ENCODE measurements at regions not wholly inside any gene's neighbourhood (a gene's known extent, or its start where the extent isn't known, plus 50 kb on each side); places are given as distances from the start of the nearest gene placed in this dataset.
A peak's percentile ranks its signal among the peaks of the same experiment; 100 is the strongest.
"Not testable (repeated sequence)": the region's sequence is repeated elsewhere in the genome, so short reads cannot be mapped to it uniquely, and the experiment has no call there.

- Histone ChIP-seq H3K27ac (ENCODE audit: low read length, poor library complexity, severe bottlenecking) (no peak overlapping the region), H3K9me3 (ENCODE audit: control insufficient read depth, low read length) (peaks cover 7% of the 10 kb centered on the region), H3K36me3 (ENCODE audit: control insufficient read depth in 1 of 2, insufficient read depth in 2 of 2, low read depth in 1 of 2, low read length in 2 of 2) (no peaks in the 10 kb centered on the region), H4K91ac (ENCODE audit: low read length) (no peak overlapping the region), H3K23ac (ENCODE audit: low read length in 2 of 2) (no peak overlapping the region), H2AK5ac (ENCODE audit: low read length, severe bottlenecking) (no peak overlapping the region), H3K9ac (ENCODE audit: low read length) (no peak overlapping the region), H3K4ac (ENCODE audit: low read depth in 1 of 2, low read length in 2 of 2) (no peak overlapping the region), H2BK120ac (ENCODE audit: low read depth, low read length) (no peak overlapping the region), H3K27me3 (ENCODE audit: control insufficient read depth in 1 of 2, insufficient read depth in 1 of 2, low read length in 2 of 2) (no peaks in the 10 kb centered on the region), H2AFZ (ENCODE audit: low read depth, low read length) (no peak overlapping the region), H2BK15ac (ENCODE audit: low read depth, poor library complexity, severe bottlenecking) (no peak overlapping the region), H3K79me1 (replicated peaks; ENCODE audit: low read length, poor library complexity, severe bottlenecking) (no peaks in the 10 kb centered on the region), H3K4me1 (ENCODE audit: control insufficient read depth, insufficient read depth, low read depth, low read length) (no peaks in the 10 kb centered on the region), H4K8ac (ENCODE audit: low read length) (no peak overlapping the region), H2BK5ac (ENCODE audit: low read depth, low read length, poor library complexity, severe bottlenecking) (no peak overlapping the region), H3K18ac (ENCODE audit: low read depth in 1 of 2, low read length in 2 of 2) (no peak overlapping the region), H3K14ac (ENCODE audit: low read length in 2 of 2) (no peak overlapping the region), H3K4me3 (ENCODE audit: insufficient read depth in 1 of 2, low read depth in 1 of 2, low read length in 2 of 2) (no peak overlapping the region), H3K4me2 (ENCODE audit: low read length, poor library complexity, severe bottlenecking) (no peak overlapping the region), H2BK12ac (ENCODE audit: low read length in 2 of 2) (no peak overlapping the region)
- WGBS = 87% methylated on average over 9 of the region's 9 CpGs
- DNase-seq = no peak
Observed at GRCh38 chr5:102099766-102100331, 196.2 kb downstream of the SLCO4C1 start.

DNA sequence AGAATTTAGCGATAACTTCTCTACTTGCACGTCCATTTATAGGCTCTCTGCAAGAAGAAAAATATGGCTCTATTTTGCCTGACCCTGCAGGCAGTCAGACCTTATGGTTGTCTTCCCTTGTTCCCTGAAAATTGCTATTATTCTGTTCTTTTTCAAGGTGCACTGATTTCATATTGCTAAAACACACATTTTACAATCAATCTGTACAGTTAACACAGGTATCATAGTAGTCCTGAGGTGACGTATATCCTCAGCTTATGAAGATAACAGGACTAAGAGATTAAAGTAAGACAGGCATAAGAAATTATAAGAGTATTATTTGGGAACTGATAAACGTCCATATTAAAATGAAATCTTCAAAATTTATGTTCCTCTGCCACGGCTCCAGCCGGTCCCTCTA lies 197.0 kb downstream of the SLCO4C1 start:
- H3K4me1 ChIP-seq (ENCODE audit: control insufficient read depth, insufficient read depth, low read depth, low read length); H3K14ac ChIP-seq (ENCODE audit: low read length in 2 of 2); H3K18ac ChIP-seq (ENCODE audit: low read depth in 1 of 2, low read length in 2 of 2); H3K4ac ChIP-seq (ENCODE audit: low read depth in 1 of 2, low read length in 2 of 2); H3K23ac ChIP-seq (ENCODE audit: low read length in 2 of 2); H4K91ac ChIP-seq (ENCODE audit: low read length); H2AK5ac ChIP-seq (ENCODE audit: low read length, severe bottlenecking); H3K79me1 ChIP-seq (replicated peaks; ENCODE audit: low read length, poor library complexity, severe bottlenecking); H3K4me3 ChIP-seq (ENCODE audit: insufficient read depth in 1 of 2, low read depth in 1 of 2, low read length in 2 of 2); H3K9me3 ChIP-seq (ENCODE audit: control insufficient read depth, low read length); H3K36me3 ChIP-seq (ENCODE audit: control insufficient read depth in 1 of 2, insufficient read depth in 2 of 2, low read depth in 1 of 2, low read length in 2 of 2); H4K8ac ChIP-seq (ENCODE audit: low read length); H3K27ac ChIP-seq (ENCODE audit: low read length, poor library complexity, severe bottlenecking); DNase-seq; H3K27me3 ChIP-seq (ENCODE audit: control insufficient read depth in 1 of 2, insufficient read depth in 1 of 2, low read length in 2 of 2); H3K4me2 ChIP-seq (ENCODE audit: low read length, poor library complexity, severe bottlenecking); H2BK120ac ChIP-seq (ENCODE audit: low read depth, low read length); H2BK15ac ChIP-seq (ENCODE audit: low read depth, poor library complexity, severe bottlenecking); H3K9ac ChIP-seq (ENCODE audit: low read length); H2BK5ac ChIP-seq (ENCODE audit: low read depth, low read length, poor library complexity, severe bottlenecking); H2BK12ac ChIP-seq (ENCODE audit: low read length in 2 of 2); H2AFZ ChIP-seq (ENCODE audit: low read depth, low read length): not testable (repeated sequence)
- 92% methylated on average over 3 of the region's 6 CpGs for WGBS

DNA sequence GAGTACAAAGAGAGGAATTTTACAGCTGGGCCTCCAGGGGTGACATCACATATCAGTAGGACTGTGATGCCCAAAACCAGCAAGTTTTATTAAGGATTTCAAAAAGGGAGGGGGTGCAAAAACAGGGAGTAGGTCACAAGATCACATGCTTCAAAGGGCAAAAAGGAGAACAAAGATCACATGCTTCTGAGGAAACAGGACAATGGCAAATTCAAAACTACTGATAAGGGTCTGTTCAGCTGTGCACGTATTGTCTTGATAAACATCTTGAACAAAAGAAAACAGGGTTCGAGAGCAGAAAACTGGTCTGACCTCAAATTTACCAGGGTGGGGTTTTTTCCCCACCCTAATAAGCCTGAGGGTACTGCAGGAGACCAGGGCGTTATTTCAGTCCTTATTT lies 197.5 kb downstream of the SLCO4C1 start:
- H3K18ac ChIP-seq (ENCODE audit: low read depth in 1 of 2, low read length in 2 of 2); H3K4me1 ChIP-seq (ENCODE audit: control insufficient read depth, insufficient read depth, low read depth, low read length); H3K9me3 ChIP-seq (ENCODE audit: control insufficient read depth, low read length); H2AFZ ChIP-seq (ENCODE audit: low read depth, low read length); H3K23ac ChIP-seq (ENCODE audit: low read length in 2 of 2); H4K91ac ChIP-seq (ENCODE audit: low read length); H2BK15ac ChIP-seq (ENCODE audit: low read depth, poor library complexity, severe bottlenecking); H3K4me3 ChIP-seq (ENCODE audit: insufficient read depth in 1 of 2, low read depth in 1 of 2, low read length in 2 of 2); H2AK5ac ChIP-seq (ENCODE audit: low read length, severe bottlenecking); H2BK12ac ChIP-seq (ENCODE audit: low read length in 2 of 2); H3K4me2 ChIP-seq (ENCODE audit: low read length, poor library complexity, severe bottlenecking); H3K36me3 ChIP-seq (ENCODE audit: control insufficient read depth in 1 of 2, insufficient read depth in 2 of 2, low read depth in 1 of 2, low read length in 2 of 2); H2BK120ac ChIP-seq (ENCODE audit: low read depth, low read length); H3K27me3 ChIP-seq (ENCODE audit: control insufficient read depth in 1 of 2, insufficient read depth in 1 of 2, low read length in 2 of 2); H3K79me1 ChIP-seq (replicated peaks; ENCODE audit: low read length, poor library complexity, severe bottlenecking); H3K4ac ChIP-seq (ENCODE audit: low read depth in 1 of 2, low read length in 2 of 2); H3K27ac ChIP-seq (ENCODE audit: low read length, poor library complexity, severe bottlenecking); H4K8ac ChIP-seq (ENCODE audit: low read length); H3K14ac ChIP-seq (ENCODE audit: low read length in 2 of 2); H2BK5ac ChIP-seq (ENCODE audit: low read depth, low read length, poor library complexity, severe bottlenecking); H3K9ac ChIP-seq (ENCODE audit: low read length); DNase-seq: not testable (repeated sequence)
- 91% methylated on average over 2 of the region's 3 CpGs for WGBS

GRCh38 chr5:102090770-102091169 lies 205.3 kb downstream of the SLCO4C1 start:
- Histone ChIP-seq H3K4me3 (ENCODE audit: insufficient read depth in 1 of 2, low read depth in 1 of 2, low read length in 2 of 2) (no peak overlapping the region), H3K27ac (ENCODE audit: low read length, poor library complexity, severe bottlenecking) (no peak overlapping the region), H3K4ac (ENCODE audit: low read depth in 1 of 2, low read length in 2 of 2) (no peak overlapping the region), H3K9ac (ENCODE audit: low read length) (no peak overlapping the region), H2BK120ac (ENCODE audit: low read depth, low read length) (no peak overlapping the region), H3K79me1 (replicated peaks; ENCODE audit: low read length, poor library complexity, severe bottlenecking) (no peaks in the 10 kb centered on the region), H2BK12ac (ENCODE audit: low read length in 2 of 2) (no peak overlapping the region), H3K9me3 (ENCODE audit: control insufficient read depth, low read length) (no peaks in the 10 kb centered on the region), H3K4me1 (ENCODE audit: control insufficient read depth, insufficient read depth, low read depth, low read length) (no peaks in the 10 kb centered on the region), H3K14ac (ENCODE audit: low read length in 2 of 2) (no peak overlapping the region), H3K18ac (ENCODE audit: low read depth in 1 of 2, low read length in 2 of 2) (no peak overlapping the region), H2AK5ac (ENCODE audit: low read length, severe bottlenecking) (no peak overlapping the region), H4K8ac (ENCODE audit: low read length) (no peak overlapping the region), H3K36me3 (ENCODE audit: control insufficient read depth in 1 of 2, insufficient read depth in 2 of 2, low read depth in 1 of 2, low read length in 2 of 2) (no peaks in the 10 kb centered on the region), H2BK15ac (ENCODE audit: low read depth, poor library complexity, severe bottlenecking) (no peak overlapping the region), H3K4me2 (ENCODE audit: low read length, poor library complexity, severe bottlenecking) (no peak overlapping the region), H2AFZ (ENCODE audit: low read depth, low read length) (no peak overlapping the region), H4K91ac (ENCODE audit: low read length) (no peak overlapping the region), H2BK5ac (ENCODE audit: low read depth, low read length, poor library complexity, severe bottlenecking) (no peak overlapping the region), H3K23ac (ENCODE audit: low read length in 2 of 2) (no peak overlapping the region), H3K27me3 (ENCODE audit: control insufficient read depth in 1 of 2, insufficient read depth in 1 of 2, low read length in 2 of 2) (no peaks in the 10 kb centered on the region)
- DNase-seq = peak; percentile 35

All from mesenchymal stem cell (in vitro differentiated cells and primary cell).